Epithelial cell of proximal tubule (primary cell): ENCODE measurements at regions not wholly inside any gene's neighbourhood (a gene's known extent, or its start where the extent isn't known, plus 50 kb on each side); places are given as distances from the start of the nearest gene placed in this dataset.

Experiments
- DNase-seq: peaks from one replicate; pipeline ENCODE4 v3.0.0-alpha.2; 2011; ENCODE audit warnings: low read depth
- H3K4me3 ChIP-seq: 2 replicates; pipeline ENCODE4 v1.5.1; 2011; ENCODE audit warnings: low read depth, mild to moderate bottlenecking, low read length
- TF ChIP-seq, protein P1 (sequence below): conservative IDR thresholded peaks from 2 replicates; pipeline ENCODE4 v1.5.1; 2012; ENCODE audit warnings: low read depth, mild to moderate bottlenecking, low read length

- no peak overlapping the region for H3K4me3 ChIP-seq
- DNase-seq = no peak
- TF ChIP-seq, protein P1, sequence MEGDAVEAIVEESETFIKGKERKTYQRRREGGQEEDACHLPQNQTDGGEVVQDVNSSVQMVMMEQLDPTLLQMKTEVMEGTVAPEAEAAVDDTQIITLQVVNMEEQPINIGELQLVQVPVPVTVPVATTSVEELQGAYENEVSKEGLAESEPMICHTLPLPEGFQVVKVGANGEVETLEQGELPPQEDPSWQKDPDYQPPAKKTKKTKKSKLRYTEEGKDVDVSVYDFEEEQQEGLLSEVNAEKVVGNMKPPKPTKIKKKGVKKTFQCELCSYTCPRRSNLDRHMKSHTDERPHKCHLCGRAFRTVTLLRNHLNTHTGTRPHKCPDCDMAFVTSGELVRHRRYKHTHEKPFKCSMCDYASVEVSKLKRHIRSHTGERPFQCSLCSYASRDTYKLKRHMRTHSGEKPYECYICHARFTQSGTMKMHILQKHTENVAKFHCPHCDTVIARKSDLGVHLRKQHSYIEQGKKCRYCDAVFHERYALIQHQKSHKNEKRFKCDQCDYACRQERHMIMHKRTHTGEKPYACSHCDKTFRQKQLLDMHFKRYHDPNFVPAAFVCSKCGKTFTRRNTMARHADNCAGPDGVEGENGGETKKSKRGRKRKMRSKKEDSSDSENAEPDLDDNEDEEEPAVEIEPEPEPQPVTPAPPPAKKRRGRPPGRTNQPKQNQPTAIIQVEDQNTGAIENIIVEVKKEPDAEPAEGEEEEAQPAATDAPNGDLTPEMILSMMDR = no peak
Observed at GRCh38 chr2:237195396-237196120, 109.9 kb downstream of the COPS8 start.

DNA sequence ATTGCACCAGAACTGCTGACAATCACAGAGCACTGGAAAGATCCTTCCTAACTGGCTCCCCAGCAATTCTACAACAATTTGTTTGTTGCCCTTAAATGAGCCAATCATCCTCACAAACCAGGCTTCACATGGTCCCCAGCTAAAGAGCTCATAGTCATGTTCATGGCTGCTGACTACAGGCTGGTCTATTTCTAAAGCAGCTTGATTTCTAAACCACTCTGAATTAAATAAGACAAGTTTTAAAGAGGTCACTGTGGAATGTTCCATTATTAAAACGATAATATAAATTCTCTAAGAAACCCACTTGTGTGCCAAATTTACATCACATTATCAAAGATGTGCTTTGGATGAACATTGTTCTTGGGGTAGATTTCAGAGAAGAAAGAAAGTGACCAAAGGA, 110.7 kb downstream of the COPS8 start:
- no peak for DNase-seq
- TF ChIP-seq, protein P1 = no peak
- H3K4me3 ChIP-seq = no peak overlapping the region

DNA sequence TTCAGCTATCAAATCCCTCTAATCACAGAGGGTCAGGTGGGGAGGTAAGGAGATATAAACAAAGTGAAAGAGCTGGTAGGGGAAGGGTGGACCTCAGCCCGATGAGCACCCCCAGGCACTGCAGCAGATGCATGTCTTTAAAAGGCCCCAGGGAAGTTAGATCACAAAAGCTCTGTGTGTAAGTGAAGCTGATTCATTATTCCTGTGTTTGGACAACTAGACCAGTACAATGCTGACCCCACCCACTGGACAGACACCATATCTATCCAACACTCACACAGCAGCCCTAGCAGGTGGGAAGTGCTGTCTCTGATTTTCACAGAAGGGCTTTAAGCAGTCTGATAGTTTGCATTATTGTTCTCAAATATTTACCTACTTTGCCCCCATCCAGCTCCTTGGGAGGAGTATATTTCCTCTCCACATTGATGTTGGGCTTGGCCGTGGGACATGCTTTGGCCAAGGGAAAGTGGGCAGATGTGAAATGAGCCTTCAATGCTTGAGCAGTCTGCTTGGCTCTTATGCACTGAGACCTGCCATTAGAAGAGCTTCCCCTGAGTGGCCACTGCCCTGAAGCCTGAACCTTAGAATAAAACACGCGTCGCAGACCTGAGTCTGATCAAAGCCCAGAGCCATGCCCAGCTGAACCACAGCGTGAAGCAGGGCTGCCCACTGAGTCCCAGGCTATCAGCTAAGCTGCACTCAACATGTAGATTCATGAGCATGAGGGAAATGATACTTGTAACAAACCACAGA, 111.4 kb downstream of the COPS8 start:
- TF ChIP-seq, protein P1 = no peak
- no peak for DNase-seq
- H3K4me3 ChIP-seq = no peak overlapping the region

DNA sequence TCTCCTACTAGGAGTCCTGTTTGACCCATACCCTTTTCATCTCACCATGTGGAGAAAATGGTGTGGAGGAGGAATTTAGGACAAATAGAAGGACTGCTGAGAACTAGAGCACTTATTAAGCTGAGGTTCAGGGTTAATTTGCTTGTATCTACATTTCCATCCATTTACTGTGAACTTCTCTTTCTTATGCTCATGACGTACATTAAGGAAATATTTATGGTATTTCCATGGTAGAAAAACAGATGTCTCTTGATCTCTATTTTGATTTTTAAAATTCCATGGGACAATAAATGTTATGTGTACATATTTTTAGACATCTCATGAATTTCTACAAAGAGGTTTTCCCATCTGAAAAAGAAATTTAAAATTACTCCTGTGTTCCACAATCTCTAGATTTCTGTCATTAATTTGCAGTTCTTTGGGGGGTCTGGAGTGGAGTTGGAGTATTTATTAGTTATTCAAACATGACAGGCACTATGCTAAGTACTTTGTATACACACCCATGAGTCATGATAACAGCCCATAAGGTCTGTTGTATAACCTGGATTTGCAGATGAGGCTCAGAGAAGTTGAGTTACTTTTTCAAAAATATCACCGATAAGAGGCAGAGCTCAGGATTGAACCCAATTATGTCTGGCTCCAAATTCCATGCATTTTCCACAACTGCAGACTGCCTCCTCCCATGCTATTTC, 112.6 kb downstream of the COPS8 start:
- H3K4me3 ChIP-seq = no peak overlapping the region
- no peak for DNase-seq
- TF ChIP-seq, protein P1 = no peak

GRCh38 chr2:237199082-237199481, 113.4 kb downstream of the COPS8 start:
- no peak for DNase-seq
- no peak overlapping the region for H3K4me3 ChIP-seq
- TF ChIP-seq, protein P1 = no peak

- no peak for DNase-seq
- TF ChIP-seq, protein P1 = no peak
Observed at GRCh38 chr2:237199577-237199976, 113.9 kb downstream of the COPS8 start.

More at GRCh38 chr2:237199577-237199976, 113.9 kb downstream of the COPS8 start:
- no peak overlapping the region for H3K4me3 ChIP-seq
